ENCODE measurements at regions not wholly inside any gene's neighbourhood (a gene's known extent, or its start where the extent isn't known, plus 50 kb on each side); places are given as distances from the start of the nearest gene placed in this dataset.

GRCh38 chr6:78117966-78118365, 465.1 kb downstream of the MEI4 start:
- TF ChIP-seq CTCF (conservative IDR thresholded peaks at IDR 0.05 in 1 of 2, IDR thresholded peaks at IDR 0.05 in 1 of 2; ENCODE audit: low read depth in 1 of 2, low read length in 2 of 2), result no peak
- no peak for TF ChIP-seq EZH2 (IDR thresholded peaks at IDR 0.05; ENCODE audit: low read length, missing control alignments)

Measured in fibroblast of lung (primary cell).